Testis (tissue), 2 donors: ENCODE measurements at regions not wholly inside any gene's neighbourhood (a gene's known extent, or its start where the extent isn't known, plus 50 kb on each side); places are given as distances from the start of the nearest gene placed in this dataset.
"Not testable (repeated sequence)": the region's sequence is repeated elsewhere in the genome, so short reads cannot be mapped to it uniquely, and the experiment has no call there.

Source experiments
- DNase-seq: peaks from one replicate; pipeline ENCODE4 v3.0.0-alpha.2; 2019
- H3K27ac ChIP-seq, 2 donors: fragments of 200-600 bp; sonication (generic); one replicate each; pipeline ENCODE4 v1.5.1; 2019
- H3K27me3 ChIP-seq: fragments of 200-600 bp; sonication (generic); one replicate; pipeline ENCODE4 v1.5.1; 2019
- H3K36me3 ChIP-seq: fragments of 200-600 bp; sonication (generic); one replicate; pipeline ENCODE4 v1.5.1; 2017; ENCODE audit warnings: low read depth; ENCODE audit errors: missing control alignments
- H3K4me1 ChIP-seq: fragments of 200-600 bp; sonication (generic); one replicate; pipeline ENCODE4 v1.5.1; 2019
- H3K4me3 ChIP-seq, 2 donors: fragments of 200-600 bp; sonication (generic); one replicate each; pipeline ENCODE4 v1.5.1; 2017 to 2019
- H3K9me3 ChIP-seq: fragments of 200-600 bp; sonication (generic); one replicate; pipeline ENCODE4 v1.5.1; 2017
- POLR2A ChIP-seq: fragments of 450-650 bp; IDR thresholded peaks from one replicate; pipeline ENCODE4 v1.6.1; 2017; ENCODE audit warnings: antibody characterized with exemption, mild to moderate bottlenecking, moderate library complexity
- WGBS, 2 donors: methylation state at CpG; one replicate each; pipeline ENCODE4 v1.1.5; 2018; 5-methylcytosine and 5-hydroxymethylcytosine counted together
- intact Hi-C: fragments of 100-400 bp; cut with DNase I; formaldehyde crosslinking; loops from one replicate; pipeline ENCODE4 v1.15.1; 2023; ENCODE audit warnings: low total_unique reads
- TF ChIP-seq, protein P1 (sequence below), 3 experiments: fragments of 450-650 bp in 2 of 3; fragments of 200-600 bp in 1 of 3; sonication (generic) in 1 of 3; IDR thresholded peaks; one replicate each; pipeline ENCODE4 v1.5.1; 2016 to 2019; ENCODE audit warnings: antibody characterized with exemption in 3 of 3, mild to moderate bottlenecking in 2 of 3, moderate library complexity in 1 of 3

DNA sequence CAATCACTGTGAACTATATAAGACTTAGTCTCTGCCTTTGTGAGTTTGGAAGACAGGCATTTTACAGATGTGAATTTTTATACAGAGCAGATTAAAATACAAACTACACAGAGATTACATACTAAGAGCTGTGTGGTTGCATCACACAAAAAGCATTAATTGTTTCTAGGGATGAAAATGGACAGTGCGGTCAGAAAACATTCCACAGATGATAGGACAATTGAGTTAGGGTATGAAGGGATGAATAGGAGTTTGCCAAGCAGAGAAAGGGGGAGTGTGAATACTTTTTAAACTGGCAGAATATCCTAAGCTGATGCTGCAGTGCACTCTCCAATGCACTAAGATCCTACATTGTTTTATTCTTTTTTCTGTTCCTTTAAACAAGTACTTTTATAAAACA lies 345.8 kb downstream of the VRK1 start:
- H3K36me3 ChIP-seq: no peaks in the 10 kb centered on the region
- DNase-seq: no peak
- H3K27ac ChIP-seq: no peak overlapping the region
- H3K4me1 ChIP-seq: no peaks in the 10 kb centered on the region
- intact Hi-C loops: no loop called here
- WGBS, 2 donors: 93 to 95% methylated on average over 1 of the region's 1 CpG
- no peaks in the 10 kb centered on the region for H3K27me3 ChIP-seq
- TF ChIP-seq POLR2A: no peak
- TF ChIP-seq, protein P1, sequence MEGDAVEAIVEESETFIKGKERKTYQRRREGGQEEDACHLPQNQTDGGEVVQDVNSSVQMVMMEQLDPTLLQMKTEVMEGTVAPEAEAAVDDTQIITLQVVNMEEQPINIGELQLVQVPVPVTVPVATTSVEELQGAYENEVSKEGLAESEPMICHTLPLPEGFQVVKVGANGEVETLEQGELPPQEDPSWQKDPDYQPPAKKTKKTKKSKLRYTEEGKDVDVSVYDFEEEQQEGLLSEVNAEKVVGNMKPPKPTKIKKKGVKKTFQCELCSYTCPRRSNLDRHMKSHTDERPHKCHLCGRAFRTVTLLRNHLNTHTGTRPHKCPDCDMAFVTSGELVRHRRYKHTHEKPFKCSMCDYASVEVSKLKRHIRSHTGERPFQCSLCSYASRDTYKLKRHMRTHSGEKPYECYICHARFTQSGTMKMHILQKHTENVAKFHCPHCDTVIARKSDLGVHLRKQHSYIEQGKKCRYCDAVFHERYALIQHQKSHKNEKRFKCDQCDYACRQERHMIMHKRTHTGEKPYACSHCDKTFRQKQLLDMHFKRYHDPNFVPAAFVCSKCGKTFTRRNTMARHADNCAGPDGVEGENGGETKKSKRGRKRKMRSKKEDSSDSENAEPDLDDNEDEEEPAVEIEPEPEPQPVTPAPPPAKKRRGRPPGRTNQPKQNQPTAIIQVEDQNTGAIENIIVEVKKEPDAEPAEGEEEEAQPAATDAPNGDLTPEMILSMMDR (IDR thresholded peaks at IDR 0.05): no peak
- no peaks in the 10 kb centered on the region for H3K9me3 ChIP-seq
- H3K4me3 ChIP-seq: no peak overlapping the region

- no peak for DNase-seq
- no peak overlapping the region for H3K4me3 ChIP-seq
- 66 to 80% methylated on average over 4 of the region's 4 CpGs for WGBS, 2 donors
- no peaks in the 10 kb centered on the region for H3K4me1 ChIP-seq
- H3K36me3 ChIP-seq: no peaks in the 10 kb centered on the region
- no peak overlapping the region for H3K27ac ChIP-seq
- no peaks in the 10 kb centered on the region for H3K9me3 ChIP-seq
- H3K27me3 ChIP-seq: no peaks in the 10 kb centered on the region
- no peak for TF ChIP-seq POLR2A
- TF ChIP-seq, protein P1 (IDR thresholded peaks at IDR 0.05): no peak
- intact Hi-C loops: no loop called here
Observed at GRCh38 chr14:97143456-97143855, 346.3 kb downstream of the VRK1 start.

- intact Hi-C loops, H3K27ac ChIP-seq, H3K9me3 ChIP-seq, H3K36me3 ChIP-seq, H3K27me3 ChIP-seq, H3K4me3 ChIP-seq, DNase-seq, H3K4me1 ChIP-seq: not testable (repeated sequence)
Observed at GRCh38 chr14:97148021-97148420, 350.8 kb downstream of the VRK1 start.

GRCh38 chr14:97149775-97150174 lies 352.6 kb downstream of the VRK1 start:
- Histone ChIP-seq H3K4me3 (no peak overlapping the region), H3K36me3 (no peaks in the 10 kb centered on the region), H3K27me3 (no peaks in the 10 kb centered on the region), H3K9me3 (no peaks in the 10 kb centered on the region), H3K27ac (no peak overlapping the region), H3K4me1 (no peaks in the 10 kb centered on the region)
- intact Hi-C loops: no loop called here
- TF ChIP-seq, protein P1 (IDR thresholded peaks at IDR 0.05): no peak
- no peak for TF ChIP-seq POLR2A
- 61 to 70% methylated on average over 3 of the region's 3 CpGs for WGBS, 2 donors
- no peak for DNase-seq

GRCh38 chr14:97153527-97153926 lies 356.3 kb downstream of the VRK1 start:
- Histone ChIP-seq H3K4me1 (no peaks in the 10 kb centered on the region), H3K9me3 (no peaks in the 10 kb centered on the region), H3K36me3 (no peaks in the 10 kb centered on the region), H3K4me3 (no peak overlapping the region), H3K27me3 (no peaks in the 10 kb centered on the region), H3K27ac (no peak overlapping the region)
- WGBS, 2 donors: 65 to 72% methylated on average over 6 of the region's 6 CpGs
- intact Hi-C loops: no loop called here
- no peak for TF ChIP-seq POLR2A
- TF ChIP-seq, protein P1 (IDR thresholded peaks at IDR 0.05): no peak
- no peak for DNase-seq
